ENCODE measurements at regions not wholly inside any gene's neighbourhood (a gene's known extent, or its start where the extent isn't known, plus 50 kb on each side); places are given as distances from the start of the nearest gene placed in this dataset.

DNA sequence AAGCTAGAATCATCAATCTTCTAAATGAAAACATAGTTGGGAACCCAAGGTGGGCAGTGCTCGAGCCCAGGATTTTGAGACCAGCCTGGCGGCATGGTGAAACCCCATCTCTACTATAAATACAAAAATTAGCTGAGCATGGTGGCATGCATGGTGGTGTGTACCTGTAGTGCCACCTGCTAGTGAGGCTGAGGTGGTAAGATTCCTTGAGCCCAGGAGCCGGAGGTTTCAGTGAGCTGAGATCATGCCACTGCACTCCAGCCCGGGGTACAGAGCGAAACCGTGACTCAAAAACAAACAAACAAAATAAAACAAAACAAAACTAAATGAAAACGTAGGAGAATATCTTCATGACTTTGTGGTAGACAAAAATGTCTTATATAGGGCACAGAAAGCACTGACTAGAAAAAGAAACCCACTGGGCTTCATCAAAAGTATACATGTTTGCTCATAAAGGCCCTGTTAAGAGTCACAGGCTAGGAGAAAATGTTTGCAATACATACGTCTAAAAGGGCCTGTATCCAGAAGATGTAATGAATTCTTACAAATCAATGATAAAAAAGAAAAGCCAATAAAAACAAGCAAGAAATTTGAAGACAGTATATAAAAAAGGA, 353.6 kb downstream of the FGF9 start:
- Histone ChIP-seq H3K79me2 (ENCODE audit: control insufficient read depth in 1 of 2, insufficient read depth in 2 of 2, low read length in 2 of 2) (no peaks in the 10 kb centered on the region), H4K91ac (replicated peaks; ENCODE audit: insufficient read length, low read length) (no peak overlapping the region), H2BK12ac (ENCODE audit: low read depth, low read length) (no peak overlapping the region), H3K18ac (ENCODE audit: extremely low read depth, low read length) (no peak overlapping the region), H2AFZ (ENCODE audit: low read length) (no peak overlapping the region), H3K27ac (ENCODE audit: low read depth, low read length) (no peak overlapping the region), H4K8ac (ENCODE audit: extremely low read depth, insufficient read depth, low read length) (no peak overlapping the region), H2BK20ac (ENCODE audit: low read length) (no peak overlapping the region), H3K14ac (ENCODE audit: insufficient read length) (no peak overlapping the region), H4K5ac (ENCODE audit: insufficient read length, low read depth, low read length) (no peak overlapping the region), H2AK5ac (ENCODE audit: low read depth, low read length) (no peak overlapping the region), H2BK120ac (replicated peaks; ENCODE audit: low read depth, low read length) (no peak overlapping the region), H3K4ac (replicated peaks; ENCODE audit: insufficient read length, low read depth, low read length) (no peak overlapping the region), H3K9ac (replicated peaks in 1 of 4; ENCODE audit: extremely low read depth in 1 of 4, low read depth in 3 of 4, low read length in 3 of 4) (no peak overlapping the region), H3K4me2 (ENCODE audit: insufficient read depth in 1 of 2, low read depth in 2 of 2, low read length in 2 of 2) (no peak overlapping the region), H2BK5ac (ENCODE audit: low read depth, low read length) (no peak overlapping the region), H2BK15ac (ENCODE audit: low read length) (no peak overlapping the region), H3K56ac (replicated peaks; ENCODE audit: insufficient read length, low read depth, low read length) (no peak overlapping the region), H3K23ac (ENCODE audit: insufficient read length) (no peak overlapping the region), H3K9me3 (ENCODE audit: insufficient read depth in 2 of 2, low read depth in 1 of 2, low read length in 1 of 2) (no peaks in the 10 kb centered on the region), H4K20me1 (replicated peaks in 1 of 2; ENCODE audit: control insufficient read depth in 1 of 2, insufficient read depth in 2 of 2, low read length in 2 of 2) (peaks cover 0 to 1% of the 10 kb centered on the region in 2 experiments), H3K23me2 (ENCODE audit: low read depth, low read length) (no peaks in the 10 kb centered on the region), H3K4me1 (replicated peaks in 1 of 4; ENCODE audit: control insufficient read depth in 3 of 4, insufficient read depth in 4 of 4, low read length in 3 of 4) (no peaks in the 10 kb centered on the region), H3K36me3 (ENCODE audit: control insufficient read depth in 2 of 4, insufficient read depth in 4 of 4, low read length in 3 of 4) (no peaks in the 10 kb centered on the region), H3K79me1 (ENCODE audit: low read depth, low read length) (no peaks in the 10 kb centered on the region), H3K27me3 (replicated peaks in 1 of 4; ENCODE audit: control insufficient read depth in 3 of 4, extremely low read depth in 1 of 4, insufficient read depth in 3 of 4, low read length in 3 of 4) (no peaks in the 10 kb centered on the region; a peak in 1 of 7 replicates), H3K4me3 (ENCODE audit: extremely low read depth in 1 of 4, insufficient read depth in 2 of 4, low read depth in 3 of 4, low read length in 4 of 4) (no peak overlapping the region)
- WGBS, 2 experiments (ENCODE audit: extremely low coverage in 1 of 2, insufficient coverage in 1 of 2, insufficient read length in 1 of 2, insufficient replicate concordance in 2 of 2, low coverage in 1 of 2, low lambda C conversion rate in 2 of 2, missing lambda C conversion rate in 1 of 2) = 87% methylated on average over 8 of the region's 8 CpGs; no CpG with 5 or more reads in 1 of the 2 experiments
- ChIA-PET POLR2A (ENCODE audit: partially characterized antibody) (no interaction called here), CTCF (ENCODE audit: partially characterized antibody) (interaction anchor here (1.3 kb wide), 1 partner anchor 186 kb away, joined by 3 read pairs; no protein-coding TSS in a partner anchor)
- FAIRE-seq (no peak), DNase-seq (ENCODE audit: low read depth in 1 of 2, low spot score in 2 of 2) (no peak)
- TF ChIP-seq JUND (IDR thresholded peaks at IDR 0.05; ENCODE audit: low read length) (no peak), MAX (IDR thresholded peaks at IDR 0.05) (no peak), RNF2 (IDR thresholded peaks at IDR 0.05; ENCODE audit: borderline replicate concordance, low read depth, low read length, missing control alignments, poor library complexity, severe bottlenecking) (no peak), KDM5A (IDR thresholded peaks at IDR 0.05; ENCODE audit: low read length) (no peak), GABPA (IDR thresholded peaks at IDR 0.05; ENCODE audit: borderline replicate concordance, insufficient read depth, low read length) (no peak)
